K562 (cell line): ENCODE measurements at regions not wholly inside any gene's neighbourhood (a gene's known extent, or its start where the extent isn't known, plus 50 kb on each side); places are given as distances from the start of the nearest gene placed in this dataset.

Source experiments
- ATAC-seq: fragments of 200-7000 bp; cut with Tn5 transposase; 3 replicates; pipeline ENCODE4 v1.9.1; 2020; ENCODE audit warnings: moderate library complexity
- BruUV-seq: library from RNA; stranded (reverse); fragments of 400-500 nt; replicated peaks from 2 replicates; lab custom pipeline; 2021; lab: Mats Ljungman, UMichigan
- CTCF ChIA-PET: fragments of 300-600 bp; formaldehyde crosslinking; extraction: SDS; loops from one replicate; lab custom pipeline; 2021; ENCODE audit warnings: low intra/inter-chr PET ratio; lab: Yijun Ruan, JAX
- POLR2A ChIA-PET: fragments of 300-600, 350-650 bp; sonication (Branson Sonifier 250); formaldehyde crosslinking; extraction: SDS; loops from one replicate; lab custom pipeline; 2021; ENCODE audit warnings: antibody characterized with exemption, inconsistent platforms; lab: Yijun Ruan, JAX
- DNase-seq, 4 experiments: peaks; one replicate each; pipeline versions ENCODE4 v3.0.0 to v3.0.0-alpha.2; 2011 to 2018; ENCODE audit warnings: low spot score in 3 of 4, mixed read lengths in 3 of 4; ENCODE audit errors: extremely low read depth in 1 of 4
- FAIRE-seq: peaks from 2 replicates; lab custom pipeline; 2011; peaks lifted over from hg19 to GRCh38; lab: Jason Lieb, UNC
- H2AFZ ChIP-seq: 2 replicates; pipeline ENCODE4 v1.6.0; 2011; ENCODE audit warnings: low read depth, low read length, control low read depth, inconsistent platforms
- H3K27ac ChIP-seq: fragments of 200-600 bp; 3 replicates; pipeline ENCODE4 v1.8.0; 2011; ENCODE audit warnings: low read depth, mild to moderate bottlenecking, control low read depth, inconsistent platforms, low read length, moderate library complexity, mixed read lengths; ENCODE audit errors: extremely low read depth
- H3K27me3 ChIP-seq, 2 experiments: fragments of 300-600 bp in 1 of 2; 2 replicates in 1 of 2; 3 replicates in 1 of 2; pipeline versions ENCODE4 v1.6.0 to v1.8.0; 2011; ENCODE audit warnings: inconsistent platforms in 2 of 2, low read length in 2 of 2, mild to moderate bottlenecking in 1 of 2, mixed read lengths in 1 of 2, moderate library complexity in 1 of 2; ENCODE audit not compliant: control insufficient read depth in 2 of 2, insufficient read depth in 2 of 2
- H3K36me3 ChIP-seq: fragments of 300-600 bp; 3 replicates; pipeline ENCODE4 v1.8.0; 2011; ENCODE audit warnings: mild to moderate bottlenecking, low read length, inconsistent platforms; ENCODE audit not compliant: control insufficient read depth, insufficient read depth
- H3K4me1 ChIP-seq, 2 experiments: fragments of 200-600 bp in 1 of 2; replicated peaks in 1 of 2; 2 replicates in 1 of 2; 3 replicates in 1 of 2; pipeline versions ENCODE4 v1.5.1 to v1.8.0; 2011; ENCODE audit warnings: inconsistent platforms in 2 of 2, low read length in 2 of 2, mild to moderate bottlenecking in 1 of 2, mixed read lengths in 1 of 2, moderate library complexity in 1 of 2; ENCODE audit not compliant: control insufficient read depth in 2 of 2, insufficient read depth in 2 of 2
- H3K4me2 ChIP-seq: 2 replicates; pipeline ENCODE4 v1.6.1; 2011; ENCODE audit warnings: low read length, control low read depth, inconsistent platforms, mixed read lengths; ENCODE audit not compliant: insufficient read depth
- H3K4me3 ChIP-seq: fragments of 200-600 bp; sonication (generic), shearing (Covaris generic); 2 replicates; pipeline ENCODE4 v1.5.1; 2016; ENCODE audit warnings: control low read depth, inconsistent platforms
- H3K79me2 ChIP-seq: fragments of 200-600 bp; 3 replicates; pipeline ENCODE4 v1.8.0; 2011; ENCODE audit warnings: low read length, inconsistent platforms; ENCODE audit not compliant: control insufficient read depth, insufficient read depth
- H3K9ac ChIP-seq, 2 experiments: 2 replicates each; pipeline versions ENCODE4 v1.6.0 to v1.6.1; 2011; ENCODE audit warnings: low read depth in 2 of 2, low read length in 2 of 2, control low read depth in 1 of 2, inconsistent platforms in 1 of 2, mild to moderate bottlenecking in 1 of 2, mixed read lengths in 1 of 2; ENCODE audit not compliant: insufficient read depth in 1 of 2
- H3K9me1 ChIP-seq: one replicate; pipeline ENCODE4 v1.6.0; 2011; ENCODE audit warnings: inconsistent platforms, mild to moderate bottlenecking, low read length, moderate library complexity; ENCODE audit not compliant: control insufficient read depth, insufficient read depth
- H3K9me3 ChIP-seq: replicated peaks from 2 replicates; pipeline ENCODE4 v1.5.1; 2011; ENCODE audit warnings: low read depth, low read length, inconsistent platforms; ENCODE audit not compliant: control insufficient read depth, insufficient read depth
- H4K20me1 ChIP-seq: replicated peaks from 2 replicates; pipeline ENCODE4 v1.6.1; 2011; ENCODE audit warnings: low read length, inconsistent platforms, mixed read lengths; ENCODE audit not compliant: control insufficient read depth, insufficient read depth
- CREM ChIP-seq: IDR thresholded peaks from 2 replicates; pipeline ENCODE4 v1.6.1; 2014; ENCODE audit warnings: antibody characterized with exemption, low read depth
- EWSR1 ChIP-seq: fragments of 450-650 bp; IDR thresholded peaks from 2 replicates; pipeline ENCODE4 v1.6.1; 2018; ENCODE audit warnings: borderline replicate concordance, mild to moderate bottlenecking, low read depth, moderate library complexity; ENCODE audit not compliant: partially characterized antibody
- GABPA ChIP-seq: fragments of 200-800 bp; sonication (Bioruptor generic); conservative IDR thresholded peaks from 2 replicates; pipeline ENCODE4 v1.6.1; 2016; ENCODE audit warnings: low read depth, missing genetic modification characterization, missing compliant biosample characterization
- POLR2B ChIP-seq: fragments of 450-650 bp; IDR thresholded peaks from 2 replicates; pipeline ENCODE4 v1.6.1; 2018; ENCODE audit warnings: low read depth; ENCODE audit not compliant: partially characterized antibody
- PYGO2 ChIP-seq: fragments of 450-650 bp; IDR thresholded peaks from 2 replicates; pipeline ENCODE4 v1.6.1; 2016; ENCODE audit warnings: mild to moderate bottlenecking, missing genetic modification characterization, moderate library complexity, missing compliant biosample characterization
- SMARCA5 ChIP-seq: fragments of 450-650 bp; IDR thresholded peaks from 2 replicates; pipeline ENCODE4 v1.6.1; 2016
- ZNF76 ChIP-seq: fragments of 250-450 bp; sonication (Bioruptor Pico); IDR thresholded peaks from 2 replicates; pipeline ENCODE4 v1.4.0; 2020; ENCODE audit warnings: mild to moderate bottlenecking, moderate library complexity, borderline replicate concordance
- WGBS: fragments of 100-300 bp; shearing (Covaris generic); methylation state at CpG from one replicate; pipeline ENCODE4 v1.1.6; 2016; ENCODE audit warnings: low coverage, mixed read lengths; ENCODE audit not compliant: insufficient coverage; ENCODE audit errors: missing lambda C conversion rate; 5-methylcytosine and 5-hydroxymethylcytosine counted together
- in situ Hi-C: fragments of 300-500 bp; cut with MboI; formaldehyde crosslinking; loops from 4 replicates; pipeline ENCODE4 v1.15.0; 2018; ENCODE audit warnings: inconsistent platforms, mixed read lengths
- intact Hi-C: fragments of 100-400 bp; cut with micrococcal nuclease; formaldehyde crosslinking; loops from 2 replicates; pipeline ENCODE4 v1.14.2; 2022
- TF ChIP-seq, protein P1 (sequence below): fragments of 450-650 bp; formaldehyde crosslinking; IDR thresholded peaks from 2 replicates; pipeline ENCODE4 v1.4.0; 2022; ENCODE audit warnings: missing genetic modification characterization
- TF ChIP-seq, protein P2 (sequence below): sonication (generic); formaldehyde crosslinking; IDR thresholded peaks from 2 replicates; pipeline ENCODE4 v1.8.0; 2022; ENCODE audit warnings: missing genetic modification reagents, mild to moderate bottlenecking, borderline replicate concordance

DNA sequence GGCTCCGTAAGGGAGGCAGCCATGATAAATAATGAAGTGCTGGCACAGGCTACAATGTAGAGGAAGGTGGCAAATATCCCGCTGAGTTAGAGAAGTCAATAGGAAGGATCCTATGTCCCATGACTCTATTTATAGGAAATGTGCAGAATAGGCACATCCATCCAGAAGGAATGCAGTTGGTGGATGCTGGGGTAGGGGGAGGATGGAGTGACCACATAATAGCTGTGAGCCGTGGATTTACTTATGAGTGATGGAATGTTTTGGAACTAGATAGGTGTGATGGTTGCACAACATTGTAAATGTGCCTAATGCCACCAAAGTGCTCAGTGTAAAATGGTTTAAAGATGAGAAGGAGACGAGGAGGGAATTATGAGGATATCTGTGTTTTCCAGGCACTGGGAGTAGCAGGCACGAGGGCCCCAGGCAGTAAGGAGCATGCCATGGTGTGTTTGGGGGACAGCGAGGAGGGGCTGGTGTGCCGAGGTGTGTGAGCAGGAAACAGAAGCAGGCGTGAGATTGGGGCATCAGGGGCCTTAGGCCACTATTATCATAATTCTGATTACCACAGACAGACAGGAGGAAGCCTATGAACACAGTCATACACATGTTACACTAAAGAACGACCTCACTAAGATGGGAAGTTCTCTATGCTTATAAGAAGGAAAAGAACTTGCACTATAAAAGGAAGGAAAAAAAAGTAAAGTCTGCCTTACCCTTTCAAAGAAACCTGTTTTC, 837.3 kb upstream of the TMEM132C start:
- H3K9me1 ChIP-seq: no peaks in the 10 kb centered on the region
- intact Hi-C loops: no loop called here
- POLR2A ChIA-PET: no interaction called here

DNA sequence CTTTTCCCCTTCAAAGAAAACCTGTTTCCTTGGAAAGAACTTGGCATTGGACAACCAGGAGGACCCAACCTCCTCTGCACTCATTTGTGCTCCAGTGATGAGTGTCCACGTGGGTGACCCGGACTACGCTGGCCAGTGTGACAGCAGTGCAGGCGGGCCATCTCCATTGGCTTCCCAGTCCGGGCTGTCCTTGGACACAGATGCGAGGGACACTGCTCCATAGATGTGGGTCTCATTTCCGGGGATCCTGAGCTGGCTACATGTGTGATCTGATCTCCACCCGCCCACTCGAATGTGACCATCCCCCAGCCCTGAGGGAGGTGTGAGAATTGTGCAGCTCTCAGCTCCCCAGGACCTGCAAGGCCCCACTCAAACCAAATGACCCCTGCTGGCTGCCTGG, 836.6 kb upstream of the TMEM132C start:
- H3K79me2 ChIP-seq: no peaks in the 10 kb centered on the region
- POLR2A ChIA-PET: no interaction called here
- H3K4me2 ChIP-seq: no peak overlapping the region
- H3K27ac ChIP-seq: no peak overlapping the region
- no peak for FAIRE-seq
- CTCF ChIA-PET: no interaction called here
- H4K20me1 ChIP-seq: no peaks in the 10 kb centered on the region
- ATAC-seq: no peak
- 0% methylated on average over 8 of the region's 9 CpGs for WGBS
- intact Hi-C loops (no loop called here), in situ Hi-C loops (no loop called here)
- H3K9me3 ChIP-seq: no peaks in the 10 kb centered on the region
- no peak overlapping the region for H3K4me3 ChIP-seq
- H3K4me1 ChIP-seq: no peaks in the 10 kb centered on the region
- H3K9ac ChIP-seq: no peak overlapping the region
- DNase-seq: no peak
- H3K9me1 ChIP-seq: no peaks in the 10 kb centered on the region
- no TSS peak for BruUV-seq
- H3K27me3 ChIP-seq: no peaks in the 10 kb centered on the region; a peak in 1 of 5 replicates
- no peak overlapping the region for H2AFZ ChIP-seq
- no peaks in the 10 kb centered on the region for H3K36me3 ChIP-seq
- TF ChIP-seq CREM (no peak), POLR2B (no peak), EWSR1 (no peak), SMARCA5 (no peak), PYGO2 (tag) (no peak), GABPA (no peak)
- TF ChIP-seq, protein P1, sequence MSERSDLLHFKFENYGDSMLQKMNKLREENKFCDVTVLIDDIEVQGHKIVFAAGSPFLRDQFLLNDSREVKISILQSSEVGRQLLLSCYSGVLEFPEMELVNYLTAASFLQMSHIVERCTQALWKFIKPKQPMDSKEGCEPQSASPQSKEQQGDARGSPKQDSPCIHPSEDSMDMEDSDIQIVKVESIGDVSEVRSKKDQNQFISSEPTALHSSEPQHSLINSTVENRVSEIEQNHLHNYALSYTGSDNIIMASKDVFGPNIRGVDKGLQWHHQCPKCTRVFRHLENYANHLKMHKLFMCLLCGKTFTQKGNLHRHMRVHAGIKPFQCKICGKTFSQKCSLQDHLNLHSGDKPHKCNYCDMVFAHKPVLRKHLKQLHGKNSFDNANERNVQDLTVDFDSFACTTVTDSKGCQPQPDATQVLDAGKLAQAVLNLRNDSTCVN (CRISPR knock-in tag): no peak
- TF ChIP-seq, protein P2, sequence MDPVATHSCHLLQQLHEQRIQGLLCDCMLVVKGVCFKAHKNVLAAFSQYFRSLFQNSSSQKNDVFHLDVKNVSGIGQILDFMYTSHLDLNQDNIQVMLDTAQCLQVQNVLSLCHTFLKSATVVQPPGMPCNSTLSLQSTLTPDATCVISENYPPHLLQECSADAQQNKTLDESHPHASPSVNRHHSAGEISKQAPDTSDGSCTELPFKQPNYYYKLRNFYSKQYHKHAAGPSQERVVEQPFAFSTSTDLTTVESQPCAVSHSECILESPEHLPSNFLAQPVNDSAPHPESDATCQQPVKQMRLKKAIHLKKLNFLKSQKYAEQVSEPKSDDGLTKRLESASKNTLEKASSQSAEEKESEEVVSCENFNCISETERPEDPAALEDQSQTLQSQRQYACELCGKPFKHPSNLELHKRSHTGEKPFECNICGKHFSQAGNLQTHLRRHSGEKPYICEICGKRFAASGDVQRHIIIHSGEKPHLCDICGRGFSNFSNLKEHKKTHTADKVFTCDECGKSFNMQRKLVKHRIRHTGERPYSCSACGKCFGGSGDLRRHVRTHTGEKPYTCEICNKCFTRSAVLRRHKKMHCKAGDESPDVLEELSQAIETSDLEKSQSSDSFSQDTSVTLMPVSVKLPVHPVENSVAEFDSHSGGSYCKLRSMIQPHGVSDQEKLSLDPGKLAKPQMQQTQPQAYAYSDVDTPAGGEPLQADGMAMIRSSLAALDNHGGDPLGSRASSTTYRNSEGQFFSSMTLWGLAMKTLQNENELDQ (CRISPR knock-in tag): no peak

More for the DNA sequence above, 837.3 kb upstream of the TMEM132C start:
- Histone ChIP-seq H2AFZ (no peak overlapping the region), H3K4me1 (no peaks in the 10 kb centered on the region), H3K9me3 (no peaks in the 10 kb centered on the region), H3K27me3 (no peaks in the 10 kb centered on the region; a peak in 1 of 5 replicates), H3K9ac (no peak overlapping the region), H3K4me3 (no peak overlapping the region), H3K36me3 (no peaks in the 10 kb centered on the region)
- no TSS peak for BruUV-seq
- WGBS: under 1% methylated on average over 9 of the region's 9 CpGs
- CTCF ChIA-PET: no interaction called here
- FAIRE-seq (no peak), ATAC-seq (no peak)
- TF ChIP-seq ZNF76 (CRISPR knock-in tag): no peak
- TF ChIP-seq, all 486 proteins: peak for 0
- Histone ChIP-seq H3K27ac (no peak overlapping the region), H3K79me2 (no peaks in the 10 kb centered on the region), H3K4me2 (no peak overlapping the region), H4K20me1 (no peaks in the 10 kb centered on the region)
- in situ Hi-C loops: no loop called here
- DNase-seq: no peak
